ENCODE measurements at regions not wholly inside any gene's neighbourhood (a gene's known extent, or its start where the extent isn't known, plus 50 kb on each side); places are given as distances from the start of the nearest gene placed in this dataset.
"Not testable (repeated sequence)": the region's sequence is repeated elsewhere in the genome, so short reads cannot be mapped to it uniquely, and the experiment has no call there.

GRCh38 chr6:125380474-125380873 lies 78.7 kb upstream of the HDDC2 start:
- H3K4me3 ChIP-seq (ENCODE audit: low read length), result no peak overlapping the region
- TF ChIP-seq ZNF274 (IDR thresholded peaks at IDR 0.05; ENCODE audit: low read depth, low read length), result no peak

- not testable (repeated sequence) for H3K4me3 ChIP-seq (ENCODE audit: low read length)
These were observed 84.6 kb upstream of the HDDC2 start for GRCh38 chr6:125386337-125386736.

- TF ChIP-seq ZNF274 (IDR thresholded peaks at IDR 0.05; ENCODE audit: low read depth, low read length), result no peak
- H3K4me3 ChIP-seq (ENCODE audit: low read length), result no peak overlapping the region
These were observed 90.9 kb upstream of the HDDC2 start for GRCh38 chr6:125392682-125393081.

GRCh38 chr6:125393449-125393858 lies 91.7 kb upstream of the HDDC2 start:
- no peak for TF ChIP-seq ZNF274 (IDR thresholded peaks at IDR 0.05; ENCODE audit: low read depth, low read length)

GRCh38 chr6:125406741-125407140 lies 105.0 kb upstream of the HDDC2 start:
- no peak overlapping the region for H3K4me3 ChIP-seq (ENCODE audit: low read length)
- TF ChIP-seq ZNF274 (IDR thresholded peaks at IDR 0.05; ENCODE audit: low read depth, low read length), result no peak

More at GRCh38 chr6:125393449-125393858, 91.7 kb upstream of the HDDC2 start:
- H3K4me3 ChIP-seq (ENCODE audit: low read length), result no peak overlapping the region

- TF ChIP-seq ZNF274 (IDR thresholded peaks at IDR 0.05; ENCODE audit: low read depth, low read length), result no peak
- no peak overlapping the region for H3K4me3 ChIP-seq (ENCODE audit: low read length)
These were observed 112.7 kb upstream of the HDDC2 start for GRCh38 chr6:125414507-125414906.

GRCh38 chr6:125415913-125416312 lies 114.1 kb upstream of the HDDC2 start:
- H3K4me3 ChIP-seq (ENCODE audit: low read length), result no peak overlapping the region
- TF ChIP-seq ZNF274 (IDR thresholded peaks at IDR 0.05; ENCODE audit: low read depth, low read length), result no peak

- no peak for TF ChIP-seq ZNF274 (IDR thresholded peaks at IDR 0.05; ENCODE audit: low read depth, low read length)
- H3K4me3 ChIP-seq (ENCODE audit: low read length), result no peak overlapping the region
These were observed 120.1 kb upstream of the HDDC2 start for GRCh38 chr6:125421836-125422235.

GRCh38 chr6:125423047-125423446 lies 121.3 kb upstream of the HDDC2 start:
- TF ChIP-seq ZNF274 (IDR thresholded peaks at IDR 0.05; ENCODE audit: low read depth, low read length), result no peak
- H3K4me3 ChIP-seq (ENCODE audit: low read length), result no peak overlapping the region

- no peak overlapping the region for H3K4me3 ChIP-seq (ENCODE audit: low read length)
These were observed 130.2 kb upstream of the HDDC2 start for GRCh38 chr6:125431971-125432370.

GRCh38 chr6:125432963-125433362 lies 131.2 kb upstream of the HDDC2 start:
- TF ChIP-seq ZNF274 (IDR thresholded peaks at IDR 0.05; ENCODE audit: low read depth, low read length), result no peak
- H3K4me3 ChIP-seq (ENCODE audit: low read length), result no peak overlapping the region

More at GRCh38 chr6:125431971-125432370, 130.2 kb upstream of the HDDC2 start:
- no peak for TF ChIP-seq ZNF274 (IDR thresholded peaks at IDR 0.05; ENCODE audit: low read depth, low read length)

- TF ChIP-seq ZNF274 (IDR thresholded peaks at IDR 0.05; ENCODE audit: low read depth, low read length), result no peak
- no peak overlapping the region for H3K4me3 ChIP-seq (ENCODE audit: low read length)
These were observed 133.0 kb upstream of the HDDC2 start for GRCh38 chr6:125434760-125435159.

- no peak for TF ChIP-seq ZNF274 (IDR thresholded peaks at IDR 0.05; ENCODE audit: low read depth, low read length)
- H3K4me3 ChIP-seq (ENCODE audit: low read length), result no peak overlapping the region
These were observed 137.7 kb upstream of the HDDC2 start for GRCh38 chr6:125439512-125439911.

GRCh38 chr6:125444006-125444923 lies 142.5 kb upstream of the HDDC2 start:
- no peak overlapping the region for H3K4me3 ChIP-seq (ENCODE audit: low read length)
- TF ChIP-seq ZNF274 (IDR thresholded peaks at IDR 0.05; ENCODE audit: low read depth, low read length), result no peak

GRCh38 chr6:125445054-125445453 lies 143.3 kb upstream of the HDDC2 start:
- no peak for TF ChIP-seq ZNF274 (IDR thresholded peaks at IDR 0.05; ENCODE audit: low read depth, low read length)
- H3K4me3 ChIP-seq (ENCODE audit: low read length), result no peak overlapping the region

Data from GM08714 (cell line).